Activated CD8-positive, alpha-beta memory T cell treated with anti-CD3 and anti-CD28 coated beads for 1 hour (primary cell): ENCODE measurements at regions not wholly inside any gene's neighbourhood (a gene's known extent, or its start where the extent isn't known, plus 50 kb on each side); places are given as distances from the start of the nearest gene placed in this dataset.
"Not testable (repeated sequence)": the region's sequence is repeated elsewhere in the genome, so short reads cannot be mapped to it uniquely, and the experiment has no call there.

Experiments
- DNase-seq, 2 donors: peaks; one replicate each; pipeline ENCODE4 v3.0.0-alpha.2; 2020; ENCODE audit warnings: low read depth in 1 of 2; ENCODE audit errors: extremely low read depth in 1 of 2

- DNase-seq = no peak
These were observed 95.1 kb upstream of the OLIG2 start for GRCh38 chr21:32930673-32931072.

- DNase-seq = not testable (repeated sequence)
These were observed 91.7 kb upstream of the OLIG2 start for GRCh38 chr21:32934068-32934467.

- no peak for DNase-seq
These were observed 90.9 kb upstream of the OLIG2 start for GRCh38 chr21:32934829-32935228.

- no peak for DNase-seq
These were observed 85.4 kb upstream of the OLIG2 start for GRCh38 chr21:32940079-32941014.

- DNase-seq = no peak
These were observed 84.5 kb upstream of the OLIG2 start for GRCh38 chr21:32941263-32941662.

- no peak for DNase-seq
These were observed 79.1 kb upstream of the OLIG2 start for GRCh38 chr21:32946654-32947053.

- no peak for DNase-seq
These were observed 78.0 kb upstream of the OLIG2 start for GRCh38 chr21:32947736-32948135.

GRCh38 chr21:32949701-32950100 is 76.0 kb upstream of the OLIG2 start:
- DNase-seq = no peak

GRCh38 chr21:32951041-32951440 is 74.7 kb upstream of the OLIG2 start:
- no peak for DNase-seq

GRCh38 chr21:32954353-32954752 is 71.4 kb upstream of the OLIG2 start:
- DNase-seq = no peak

GRCh38 chr21:32955311-32956060 is 70.2 kb upstream of the OLIG2 start:
- DNase-seq = no peak

GRCh38 chr21:32956061-32956656 is 69.6 kb upstream of the OLIG2 start:
- DNase-seq = no peak

- no peak for DNase-seq
These were observed 68.2 kb upstream of the OLIG2 start for GRCh38 chr21:32957545-32957944.

- no peak for DNase-seq
These were observed 67.3 kb upstream of the OLIG2 start for GRCh38 chr21:32958288-32959002.

- no peak for DNase-seq
These were observed 63.5 kb upstream of the OLIG2 start for GRCh38 chr21:32962268-32962667.

GRCh38 chr21:32965129-32965680 is 60.5 kb upstream of the OLIG2 start:
- DNase-seq = no peak

GRCh38 chr21:32966120-32966519 is 59.6 kb upstream of the OLIG2 start:
- DNase-seq = no peak

- DNase-seq = not testable (repeated sequence)
These were observed 57.6 kb upstream of the OLIG2 start for GRCh38 chr21:32968103-32968502.

GRCh38 chr21:32974653-32975052 is 51.1 kb upstream of the OLIG2 start:
- no peak for DNase-seq

- no peak for DNase-seq
These were observed 49.8 kb upstream of the OLIG2 start for GRCh38 chr21:32975811-32976431.
